ENCODE measurements at regions not wholly inside any gene's neighbourhood (a gene's known extent, or its start where the extent isn't known, plus 50 kb on each side); places are given as distances from the start of the nearest gene placed in this dataset.

GRCh38 chr13:47680748-47681147 lies 320.3 kb downstream of the SUCLA2 start:
- TF ChIP-seq CTCF (IDR thresholded peaks at IDR 0.05; ENCODE audit: borderline replicate concordance, insufficient read depth, low read depth, low read length): no peak
- H3K4me3 ChIP-seq (ENCODE audit: low read depth, low read length): no peak overlapping the region

GRCh38 chr13:47679401-47679800 lies 321.7 kb downstream of the SUCLA2 start:
- no peak overlapping the region for H3K4me3 ChIP-seq (ENCODE audit: low read depth, low read length)
- TF ChIP-seq CTCF (IDR thresholded peaks at IDR 0.05; ENCODE audit: borderline replicate concordance, insufficient read depth, low read depth, low read length): no peak

GRCh38 chr13:47678201-47678968 lies 322.7 kb downstream of the SUCLA2 start:
- no peak overlapping the region for H3K4me3 ChIP-seq (ENCODE audit: low read depth, low read length)
- TF ChIP-seq CTCF (IDR thresholded peaks at IDR 0.05; ENCODE audit: borderline replicate concordance, insufficient read depth, low read depth, low read length): no peak

- no peak for TF ChIP-seq CTCF (IDR thresholded peaks at IDR 0.05; ENCODE audit: borderline replicate concordance, insufficient read depth, low read depth, low read length)
- H3K4me3 ChIP-seq (ENCODE audit: low read depth, low read length): no peak overlapping the region
Observed at GRCh38 chr13:47675871-47676270, 325.2 kb downstream of the SUCLA2 start.

- no peak overlapping the region for H3K4me3 ChIP-seq (ENCODE audit: low read depth, low read length)
- TF ChIP-seq CTCF (IDR thresholded peaks at IDR 0.05; ENCODE audit: borderline replicate concordance, insufficient read depth, low read depth, low read length): no peak
Observed at GRCh38 chr13:47673009-47673850, 327.8 kb downstream of the SUCLA2 start.

GRCh38 chr13:47672245-47673008 lies 328.6 kb downstream of the SUCLA2 start:
- H3K4me3 ChIP-seq (ENCODE audit: low read depth, low read length): no peak overlapping the region
- TF ChIP-seq CTCF (IDR thresholded peaks at IDR 0.05; ENCODE audit: borderline replicate concordance, insufficient read depth, low read depth, low read length): no peak

Measured in GM12875 (cell line).